ENCODE measurements at regions not wholly inside any gene's neighbourhood (a gene's known extent, or its start where the extent isn't known, plus 50 kb on each side); places are given as distances from the start of the nearest gene placed in this dataset.
"Not testable (repeated sequence)": the region's sequence is repeated elsewhere in the genome, so short reads cannot be mapped to it uniquely, and the experiment has no call there.

DNA sequence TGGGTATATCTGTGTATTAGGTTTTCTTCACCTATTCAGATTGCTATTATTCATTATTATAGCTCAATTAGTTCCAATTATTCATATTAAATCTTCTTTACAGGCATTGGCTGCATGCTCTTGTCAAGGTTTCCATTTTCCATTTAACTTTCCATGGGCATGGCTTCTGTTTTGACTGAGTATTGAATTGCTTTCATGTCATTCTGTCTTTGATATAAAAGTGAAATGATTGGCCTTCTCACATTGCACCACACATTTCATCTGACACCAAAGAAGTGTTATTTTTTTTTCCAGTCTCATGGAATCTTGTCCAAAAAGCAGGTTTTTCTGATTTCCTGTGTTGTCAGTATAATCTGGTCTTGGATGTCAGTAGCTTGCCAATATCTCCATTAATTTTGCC, 1244.3 kb downstream of the RAPGEF2 start:
- no peak for DNase-seq (ENCODE audit: low read depth)

DNA sequence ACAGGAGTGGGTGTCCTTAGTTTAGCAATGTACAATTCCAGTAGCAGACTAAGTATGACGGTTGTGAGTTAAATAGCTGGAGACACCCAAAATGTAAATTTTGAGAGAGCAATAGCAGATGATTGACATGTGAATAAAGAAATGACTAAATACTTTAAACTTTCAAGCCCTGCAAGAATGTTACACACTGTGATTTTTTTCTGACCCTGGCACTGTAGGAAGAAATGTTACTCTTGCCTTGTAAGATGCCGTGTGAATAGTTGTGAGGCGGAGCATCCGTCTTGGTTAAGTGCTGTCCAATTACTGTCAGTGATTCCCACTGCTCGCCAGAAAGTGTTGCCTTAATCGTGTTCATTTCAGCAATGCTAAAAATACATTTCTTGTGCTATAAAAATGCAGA, 1248.1 kb downstream of the RAPGEF2 start:
- no peak for DNase-seq (ENCODE audit: low read depth)

DNA sequence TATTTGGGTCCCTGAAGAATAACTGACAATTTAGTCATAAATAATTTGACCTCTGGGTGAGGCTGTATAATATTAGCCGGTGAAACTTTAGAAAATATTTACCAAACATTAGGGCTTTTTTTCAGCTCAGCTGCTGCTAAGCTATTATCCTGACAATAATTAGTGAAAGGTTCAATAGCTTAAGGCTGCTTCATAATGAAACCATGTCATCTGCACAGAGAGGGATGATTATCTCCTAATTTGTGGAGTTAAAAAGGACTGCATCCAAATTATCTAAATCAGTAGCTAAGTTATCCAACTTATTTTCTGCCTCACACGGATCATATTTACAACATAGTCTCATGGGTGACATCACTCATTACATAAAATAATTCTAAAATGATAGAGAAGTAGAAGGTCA, 1249.8 kb downstream of the RAPGEF2 start:
- no peak for DNase-seq (ENCODE audit: low read depth)

DNA sequence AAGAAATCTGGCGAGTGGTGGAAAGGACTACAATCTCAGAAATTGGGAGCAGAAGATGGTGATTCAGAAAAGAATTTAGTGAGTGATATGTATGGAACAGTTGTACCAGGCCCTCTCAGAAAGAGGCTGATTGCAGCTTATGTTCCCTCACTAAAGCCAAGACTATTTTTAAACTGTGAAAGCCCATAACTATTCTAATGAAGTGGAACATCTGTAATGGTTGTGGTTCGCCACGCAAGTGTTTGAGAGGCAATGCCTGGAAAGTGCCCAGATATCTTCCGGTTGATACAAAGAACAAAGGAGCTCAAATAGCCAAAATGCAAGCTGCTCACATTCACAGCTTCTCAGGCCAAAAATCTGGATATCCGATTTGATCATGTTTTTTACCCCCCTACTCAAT, 1250.7 kb downstream of the RAPGEF2 start:
- no peak for DNase-seq (ENCODE audit: low read depth)

DNA sequence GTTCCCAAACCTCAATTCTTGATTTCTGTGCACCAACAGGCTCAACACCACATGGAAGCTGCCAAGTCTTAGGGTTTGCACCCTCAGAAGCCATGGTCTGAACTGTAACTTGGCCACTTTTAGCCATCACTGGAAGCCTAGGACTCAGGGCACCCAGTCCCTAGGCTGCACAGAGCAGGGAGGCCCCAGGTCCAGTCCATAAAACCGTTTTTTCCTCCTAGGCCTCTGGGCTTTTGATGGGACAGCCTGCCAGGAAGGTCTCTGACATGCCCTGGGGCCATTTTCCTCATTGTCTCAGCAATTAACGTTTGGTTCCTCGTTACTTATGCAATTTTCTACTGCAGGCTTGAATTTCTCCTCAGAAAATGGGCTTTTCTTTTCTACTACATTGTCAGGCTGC, 1259.6 kb downstream of the RAPGEF2 start:
- DNase-seq (ENCODE audit: low read depth), result no peak

DNA sequence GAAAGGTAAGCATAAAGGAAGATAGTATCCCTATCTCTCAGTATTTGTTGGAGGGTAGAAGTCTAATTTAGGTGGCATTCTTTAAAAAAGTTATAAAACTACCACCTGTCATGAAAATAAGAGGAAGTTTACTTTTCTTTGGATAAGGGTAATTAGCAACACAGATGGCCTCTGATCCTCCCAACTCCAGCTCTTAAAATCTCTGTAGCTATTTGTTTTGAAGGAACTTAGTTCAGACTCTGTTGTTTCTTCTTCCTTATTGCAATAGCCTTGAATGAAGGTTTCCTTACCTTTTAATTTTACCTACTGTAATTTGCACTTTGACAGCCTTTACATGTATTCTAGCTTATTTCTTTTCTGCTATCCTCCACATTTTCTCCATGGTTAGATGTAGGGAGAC, 1261.3 kb downstream of the RAPGEF2 start:
- DNase-seq (ENCODE audit: low read depth), result no peak

DNA sequence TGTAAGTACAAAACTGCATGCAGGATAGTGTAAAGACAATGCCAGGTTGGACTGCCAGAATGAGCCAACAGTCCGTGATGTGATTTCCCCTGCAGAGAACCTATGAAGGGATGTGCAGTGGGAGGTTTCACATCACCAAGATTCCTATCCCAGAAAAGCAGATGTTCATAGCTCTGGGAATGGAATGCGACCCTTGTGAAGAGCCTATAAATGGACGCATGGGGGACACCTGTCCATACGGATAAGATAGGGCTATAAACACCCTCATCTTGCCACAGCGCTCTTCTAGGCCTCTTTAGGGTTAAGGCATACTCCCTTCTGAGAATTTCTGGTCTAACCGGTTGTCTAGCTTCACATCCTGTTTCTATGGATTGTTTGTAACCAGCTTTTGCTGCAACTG, 1261.8 kb downstream of the RAPGEF2 start:
- DNase-seq (ENCODE audit: low read depth), result not testable (repeated sequence)

DNA sequence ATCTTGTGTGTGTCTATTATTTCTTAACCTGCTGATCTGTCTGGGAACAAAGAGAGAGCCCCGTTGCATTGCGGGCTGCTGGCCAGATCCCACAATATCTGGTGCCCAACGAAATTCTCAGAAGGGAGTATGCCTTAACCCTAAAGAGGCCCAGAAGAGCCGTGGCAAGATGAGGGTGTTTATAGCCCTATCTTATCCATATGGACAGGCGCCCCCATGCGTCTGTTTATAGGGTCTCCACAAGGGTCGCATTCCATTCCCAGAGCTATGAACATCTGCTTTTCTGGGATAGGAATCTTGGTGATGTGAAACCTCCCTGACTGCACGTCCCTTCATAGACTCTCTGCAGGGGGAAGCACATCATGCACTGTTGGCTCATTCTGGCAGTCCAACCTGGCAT, 1262.5 kb downstream of the RAPGEF2 start:
- DNase-seq (ENCODE audit: low read depth), result not testable (repeated sequence)

DNA sequence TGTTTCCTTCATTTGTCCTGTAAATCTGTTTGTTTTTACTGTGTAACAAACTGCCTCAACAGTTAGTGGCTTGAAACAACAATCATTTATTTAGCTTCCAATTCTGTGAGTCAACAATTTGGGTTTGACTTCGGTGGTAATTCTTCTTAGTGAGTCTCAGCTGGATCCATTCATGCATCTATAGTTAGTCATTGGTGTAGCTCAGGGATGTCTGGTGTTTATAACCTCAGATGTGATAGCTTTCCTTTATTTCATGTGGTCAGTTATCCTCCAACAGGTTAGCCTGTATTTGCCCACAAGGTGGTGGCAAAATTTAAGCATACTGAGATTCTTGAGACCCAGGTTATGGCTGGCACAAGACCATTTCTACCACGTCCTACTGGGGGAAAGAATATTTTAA, 1267.2 kb downstream of the RAPGEF2 start:
- no peak for DNase-seq (ENCODE audit: low read depth)

DNA sequence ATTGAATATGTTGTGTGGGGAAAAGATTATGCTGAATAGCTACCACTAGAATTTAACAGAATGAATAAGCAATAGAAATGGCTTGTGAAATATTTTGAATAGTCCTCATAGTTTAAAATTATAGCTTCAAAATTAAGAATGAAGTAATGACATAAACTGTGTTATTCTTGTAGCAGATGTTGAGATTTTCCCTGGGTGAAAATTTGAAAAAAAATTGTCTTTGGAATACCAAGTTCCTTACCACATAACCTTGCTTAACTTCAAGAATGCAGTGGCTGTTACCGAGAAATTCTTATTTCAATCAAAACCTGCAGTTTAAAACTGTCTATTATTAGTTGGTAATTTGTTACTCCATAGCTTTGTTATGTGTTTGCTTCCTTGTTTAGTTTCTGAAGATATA, 1268.6 kb downstream of the RAPGEF2 start:
- DNase-seq (ENCODE audit: low read depth), result no peak

DNA sequence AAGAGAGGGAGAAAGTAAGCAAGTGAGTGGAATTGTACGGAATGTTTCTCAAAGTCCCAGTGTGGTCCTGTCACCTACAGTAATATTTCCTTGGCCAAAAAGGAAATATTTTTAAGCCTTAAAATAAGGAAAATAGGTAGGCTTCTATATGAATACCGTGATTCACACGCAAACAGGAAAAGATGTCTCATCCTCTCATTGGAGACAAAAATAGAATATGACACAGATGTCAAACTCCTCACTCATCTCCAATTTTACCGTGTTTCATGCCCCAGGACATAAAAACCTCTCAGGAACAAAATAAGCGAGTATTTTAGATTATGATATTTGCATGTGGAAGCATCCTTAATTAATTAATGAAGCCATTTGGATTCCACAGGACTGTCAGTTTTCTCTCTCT, 1269.5 kb downstream of the RAPGEF2 start:
- DNase-seq (ENCODE audit: low read depth), result no peak

DNA sequence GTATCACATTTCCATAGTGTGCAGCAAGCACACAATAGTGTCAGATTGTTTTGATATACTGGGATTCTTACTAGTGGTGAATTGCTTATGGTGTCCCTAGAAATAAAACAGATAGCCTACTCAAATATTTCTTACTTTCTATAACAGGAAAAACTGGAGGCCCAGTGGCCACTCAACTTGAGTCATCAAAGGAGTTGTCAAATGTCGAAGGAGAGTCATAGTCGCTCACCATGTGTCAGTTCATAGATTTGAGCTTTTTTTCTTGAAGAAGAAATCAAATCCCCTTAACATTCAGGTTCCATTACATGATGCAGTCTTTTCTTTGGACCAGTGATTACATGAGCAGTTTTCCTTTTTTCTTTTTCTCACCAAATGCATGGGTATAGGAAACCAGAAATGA, 1271.0 kb downstream of the RAPGEF2 start:
- DNase-seq (ENCODE audit: low read depth), result no peak

DNA sequence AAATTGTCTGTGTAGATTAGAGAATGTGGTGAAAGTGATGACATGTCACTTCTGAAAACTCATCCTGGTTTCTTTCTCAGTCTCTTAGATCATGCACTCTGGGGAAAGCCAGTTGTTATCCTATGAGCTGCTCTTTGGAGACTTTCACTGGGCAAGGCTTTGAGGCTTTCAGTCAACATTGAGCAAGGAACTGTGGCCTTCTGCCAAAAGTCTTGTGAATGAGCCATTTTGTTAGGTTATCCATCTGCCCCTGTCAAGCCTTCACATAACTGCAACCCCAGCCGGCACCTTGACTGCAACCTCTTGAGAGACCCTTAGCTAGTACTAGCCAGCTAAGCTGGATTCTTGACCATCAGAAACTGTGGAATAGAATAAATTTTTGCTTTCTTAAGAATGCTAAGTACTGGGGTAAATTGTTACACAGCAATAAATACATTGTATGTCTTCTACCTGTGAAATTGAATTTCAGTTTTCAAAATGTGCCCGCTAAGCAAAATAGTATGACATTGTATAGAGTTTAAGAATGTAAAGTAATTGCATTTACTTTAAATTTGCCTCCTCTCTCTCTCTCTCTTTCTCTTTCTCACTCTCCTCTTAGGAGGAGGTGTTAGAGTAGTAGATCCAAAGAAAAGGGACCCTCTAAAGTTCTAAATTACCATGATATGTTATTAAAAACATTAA, 1273.0 kb downstream of the RAPGEF2 start:
- DNase-seq (ENCODE audit: low read depth), result no peak

DNA sequence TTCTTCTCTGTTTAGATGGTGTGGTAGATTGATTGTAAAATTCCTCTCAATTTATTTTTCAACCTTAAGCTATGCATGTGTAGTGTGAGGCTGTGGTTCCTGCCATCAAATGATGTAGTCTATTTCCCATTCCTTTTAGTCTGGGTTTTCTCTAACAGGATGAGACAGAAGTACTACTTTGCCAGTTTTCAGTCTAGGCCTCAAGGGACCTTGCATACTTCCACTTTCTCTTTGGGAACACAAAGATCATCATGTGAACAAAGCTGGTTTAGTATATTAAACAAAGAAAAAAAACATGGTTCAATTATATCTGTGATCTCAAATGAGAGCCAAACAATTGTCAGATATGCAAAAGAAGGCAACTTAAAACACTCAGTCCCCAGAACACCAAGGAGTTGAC, 1284.0 kb downstream of the RAPGEF2 start:
- no peak for DNase-seq (ENCODE audit: low read depth)

DNA sequence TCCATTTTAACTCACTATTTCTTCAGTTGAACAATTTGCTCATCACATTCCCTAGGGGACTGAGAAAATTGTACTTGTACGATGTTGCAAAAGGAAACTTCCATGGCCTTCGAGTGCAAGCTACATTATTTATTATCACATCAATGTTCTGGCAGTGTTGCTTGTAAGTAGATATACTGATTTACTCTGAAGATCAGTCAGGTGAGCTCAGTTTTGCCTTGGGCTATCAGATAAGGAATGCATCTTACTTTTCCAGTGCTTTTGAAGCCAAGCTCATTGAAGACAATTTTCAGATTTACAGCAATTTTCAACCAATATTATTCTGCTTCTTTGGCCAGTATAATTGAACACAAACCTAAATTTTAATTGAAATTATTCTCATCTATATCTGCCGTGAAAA, 1296.9 kb downstream of the RAPGEF2 start:
- DNase-seq (ENCODE audit: low read depth), result no peak

DNA sequence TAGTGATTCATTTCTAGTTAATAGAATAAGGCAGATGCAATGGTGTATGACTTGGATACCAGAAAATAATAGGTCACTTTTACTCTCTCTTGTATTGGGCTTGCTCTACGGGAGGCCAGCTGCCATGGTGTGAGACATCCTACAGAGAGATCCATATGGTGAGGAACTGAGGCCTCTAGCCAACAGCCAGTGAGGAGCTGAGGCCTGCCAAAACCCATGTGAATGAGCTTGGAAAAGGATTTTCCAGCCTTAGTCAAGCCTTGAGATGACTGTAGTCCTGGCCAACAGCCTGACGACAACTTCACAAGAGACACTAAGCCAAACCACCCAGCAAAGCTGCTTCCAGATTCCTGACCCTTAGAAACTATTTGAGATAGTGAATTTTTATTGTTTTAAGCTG, 1300.2 kb downstream of the RAPGEF2 start:
- DNase-seq (ENCODE audit: low read depth), result no peak

DNA sequence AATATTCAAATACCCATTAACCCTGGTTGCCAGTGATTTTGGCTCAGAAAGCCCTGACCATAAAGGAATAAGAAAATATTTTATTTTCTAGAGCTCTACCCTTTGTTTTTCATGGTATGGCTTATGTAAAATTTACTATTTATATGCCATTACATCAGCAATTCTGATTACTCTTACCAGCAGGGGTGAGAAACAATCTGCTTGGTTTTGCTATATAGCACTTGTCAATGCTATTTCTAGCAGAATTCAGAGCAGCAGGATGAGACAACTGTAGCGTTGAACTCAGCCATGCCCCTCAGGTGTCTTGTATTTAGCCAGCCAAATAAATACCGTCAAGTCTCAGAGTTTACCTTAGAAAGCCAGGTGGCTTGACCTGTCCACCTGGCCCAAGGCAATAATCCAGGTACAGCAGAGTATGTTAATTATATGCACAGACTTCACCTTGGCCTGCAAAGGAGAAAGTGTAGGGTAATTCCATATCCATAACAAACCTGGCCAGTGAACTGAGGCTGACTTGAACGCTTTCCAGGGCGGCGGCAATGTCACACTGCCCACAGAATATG, 1303.5 kb downstream of the RAPGEF2 start:
- DNase-seq (ENCODE audit: low read depth), result no peak

DNA sequence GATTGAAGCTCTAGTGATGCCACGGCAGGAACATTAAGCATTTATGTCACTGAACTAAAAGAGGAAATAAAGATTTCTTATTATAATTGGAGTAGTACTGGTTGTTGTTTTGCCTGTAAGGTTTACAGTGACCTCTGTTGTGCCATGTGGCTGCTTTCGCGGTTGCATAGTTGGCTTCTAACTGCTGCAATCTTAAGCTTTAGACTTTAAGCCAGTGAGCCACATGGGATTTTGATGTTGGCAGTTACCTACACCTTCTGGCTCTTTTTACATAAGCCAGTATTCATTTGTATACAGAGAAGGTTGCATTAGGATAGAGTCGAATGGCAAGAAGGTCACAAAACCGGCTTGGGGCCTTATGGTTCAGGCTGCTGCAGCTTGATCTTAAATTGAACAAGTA, 1311.6 kb downstream of the RAPGEF2 start:
- DNase-seq (ENCODE audit: low read depth), result no peak

DNA sequence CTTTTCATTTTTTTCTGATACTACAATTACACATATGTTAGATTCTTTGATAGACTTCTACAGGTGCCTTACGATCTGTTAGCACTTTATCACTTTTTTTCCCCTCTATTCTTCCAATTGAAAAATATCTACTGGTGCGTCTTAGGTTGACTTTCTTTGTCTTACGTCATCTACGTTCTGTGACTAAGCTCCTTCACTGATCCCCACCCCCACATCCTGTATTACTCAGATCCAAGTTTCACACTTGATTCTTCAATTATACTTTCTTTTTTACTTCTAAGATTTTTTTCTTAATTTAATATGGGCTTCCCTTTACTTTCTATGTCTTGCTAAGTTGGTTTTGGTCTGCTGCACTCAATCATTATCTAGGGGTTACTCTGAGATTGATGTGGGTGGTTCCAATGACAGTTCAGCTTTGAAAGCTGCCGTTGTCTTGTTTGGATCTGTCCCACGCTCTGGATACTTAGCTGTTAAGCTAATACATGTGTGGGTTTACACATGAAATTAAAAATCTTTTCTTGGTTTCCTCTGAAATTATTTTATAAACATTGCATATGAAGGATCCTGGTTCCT, 1321.1 kb downstream of the RAPGEF2 start:
- DNase-seq (ENCODE audit: low read depth), result no peak

DNA sequence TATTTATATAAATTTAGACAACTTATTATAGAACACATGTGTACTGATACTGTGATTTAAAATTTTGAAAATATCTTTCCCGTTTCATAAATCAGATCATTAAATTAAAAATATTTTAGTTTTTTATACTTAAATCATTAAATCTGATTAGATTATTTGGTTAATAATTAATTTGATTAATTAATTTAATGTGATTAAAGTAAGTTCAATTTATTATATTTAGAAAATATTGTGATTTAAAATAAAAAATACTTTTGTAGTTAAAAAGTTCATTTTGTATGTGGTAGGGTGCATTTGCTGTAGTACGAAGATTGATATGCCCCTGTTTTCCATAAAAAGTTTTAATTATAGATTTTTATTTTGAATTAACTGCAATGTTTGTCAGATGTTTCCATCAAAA, 1323.4 kb downstream of the RAPGEF2 start:
- no peak for DNase-seq (ENCODE audit: low read depth)

DNA sequence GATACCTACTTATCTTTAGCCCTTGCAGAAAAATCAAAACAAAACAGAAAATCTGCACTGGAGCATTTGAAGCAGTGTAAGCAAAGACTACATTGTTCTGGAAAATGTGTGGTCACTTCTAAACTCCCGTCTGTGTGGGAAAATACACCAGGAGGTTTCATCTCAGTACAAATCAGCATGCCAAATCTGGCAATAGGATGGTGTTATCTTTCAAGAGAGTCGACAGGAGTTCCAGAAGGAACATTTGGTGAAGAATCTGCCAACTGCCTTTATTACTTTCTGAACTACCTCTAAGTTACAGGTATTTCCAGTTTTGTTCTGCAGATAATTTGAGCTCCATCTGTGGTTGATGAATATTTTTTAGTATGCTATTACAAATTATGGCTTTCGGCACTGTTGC, 1348.0 kb downstream of the RAPGEF2 start:
- no peak for DNase-seq (ENCODE audit: low read depth)

DNA sequence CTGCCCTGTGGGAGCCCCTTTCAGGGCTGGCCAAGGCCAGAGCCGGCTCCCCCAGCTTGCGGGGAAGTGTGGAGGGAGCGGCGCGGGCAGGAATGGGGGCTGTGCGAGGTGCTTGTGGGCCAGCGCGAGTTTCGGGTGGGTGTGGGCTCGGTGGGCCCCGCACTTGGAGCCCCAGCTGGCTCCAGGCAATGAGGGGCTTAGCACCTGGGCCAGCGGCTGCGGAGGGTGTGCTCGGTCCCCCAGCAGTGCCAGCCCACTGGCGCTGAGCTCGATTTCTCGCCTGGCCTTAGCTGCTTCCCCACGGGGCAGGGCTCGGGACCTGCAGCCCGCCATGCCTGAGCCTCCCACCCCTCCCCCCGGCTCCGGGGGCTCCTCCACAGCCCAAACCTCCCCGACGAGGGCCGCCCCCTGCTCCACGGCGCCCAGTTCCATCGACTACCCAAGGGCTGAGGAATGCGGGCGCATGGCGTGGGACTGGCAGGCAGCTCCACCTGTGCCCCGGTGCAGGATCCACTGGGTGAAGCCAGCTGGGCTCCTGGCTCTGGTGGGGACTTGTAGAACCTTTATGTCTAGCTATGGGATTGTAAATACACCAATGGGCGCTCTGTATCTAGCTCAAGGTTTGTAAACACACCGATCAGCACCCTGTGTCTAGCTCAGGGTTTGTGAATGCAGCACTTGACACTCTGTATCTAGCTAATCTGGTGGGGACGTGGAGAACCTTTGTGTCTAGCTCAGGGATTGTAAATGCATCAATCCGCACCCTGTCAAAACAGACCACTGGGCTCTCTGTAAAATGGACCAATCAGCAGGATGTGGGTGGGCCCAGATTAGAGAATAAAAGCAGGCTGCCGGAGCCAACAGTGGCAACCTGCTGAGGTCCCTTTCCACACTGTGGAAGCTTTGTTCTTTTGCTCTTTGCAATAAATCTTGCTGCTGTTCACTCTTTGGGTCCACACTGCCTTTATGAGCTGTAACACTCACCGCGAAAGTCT, 1379.1 kb downstream of the RAPGEF2 start:
- not testable (repeated sequence) for DNase-seq (ENCODE audit: low read depth)
